GOT3 (cell line): ENCODE measurements at regions not wholly inside any gene's neighbourhood (a gene's known extent, or its start where the extent isn't known, plus 50 kb on each side); places are given as distances from the start of the nearest gene placed in this dataset.

Experiments
- DNase-seq: peaks from one replicate; lab custom pipeline; 2025; ENCODE audit warnings: mixed read lengths; lab: John Stamatoyannopoulos, UW

GRCh38 chr3:16808393-16809107, 76.2 kb upstream of the PLCL2 start:
- no peak for DNase-seq

GRCh38 chr3:16809482-16809881, 75.3 kb upstream of the PLCL2 start:
- no peak for DNase-seq

GRCh38 chr3:16809993-16810392, 74.8 kb upstream of the PLCL2 start:
- DNase-seq: no peak

- no peak for DNase-seq
Measured at GRCh38 chr3:16810593-16811367, 74.0 kb upstream of the PLCL2 start.

- DNase-seq: no peak
Measured at GRCh38 chr3:16811950-16812349, 72.8 kb upstream of the PLCL2 start.

GRCh38 chr3:16813336-16813735, 71.4 kb upstream of the PLCL2 start:
- no peak for DNase-seq

- no peak for DNase-seq
Measured at GRCh38 chr3:16816048-16816780, 68.5 kb upstream of the PLCL2 start.

GRCh38 chr3:16817197-16817596, 67.6 kb upstream of the PLCL2 start:
- no peak for DNase-seq

GRCh38 chr3:16818194-16818593, 66.6 kb upstream of the PLCL2 start:
- no peak for DNase-seq

GRCh38 chr3:16818945-16819344, 65.8 kb upstream of the PLCL2 start:
- DNase-seq: no peak

- DNase-seq: no peak
Measured at GRCh38 chr3:16820485-16820884, 64.3 kb upstream of the PLCL2 start.

GRCh38 chr3:16821053-16821452, 63.7 kb upstream of the PLCL2 start:
- no peak for DNase-seq

GRCh38 chr3:16824081-16824696, 60.6 kb upstream of the PLCL2 start:
- DNase-seq: no peak

GRCh38 chr3:16825617-16826204, 59.0 kb upstream of the PLCL2 start:
- DNase-seq: no peak

GRCh38 chr3:16828815-16829214, 55.9 kb upstream of the PLCL2 start:
- no peak for DNase-seq

- no peak for DNase-seq
Measured at GRCh38 chr3:16831846-16832245, 52.9 kb upstream of the PLCL2 start.

- no peak for DNase-seq
Measured at GRCh38 chr3:16834214-16834613, 50.5 kb upstream of the PLCL2 start.

GRCh38 chr3:16834753-16835152, 50.0 kb upstream of the PLCL2 start:
- DNase-seq: no peak
